ENCODE measurements at regions not wholly inside any gene's neighbourhood (a gene's known extent, or its start where the extent isn't known, plus 50 kb on each side); places are given as distances from the start of the nearest gene placed in this dataset.

DNA sequence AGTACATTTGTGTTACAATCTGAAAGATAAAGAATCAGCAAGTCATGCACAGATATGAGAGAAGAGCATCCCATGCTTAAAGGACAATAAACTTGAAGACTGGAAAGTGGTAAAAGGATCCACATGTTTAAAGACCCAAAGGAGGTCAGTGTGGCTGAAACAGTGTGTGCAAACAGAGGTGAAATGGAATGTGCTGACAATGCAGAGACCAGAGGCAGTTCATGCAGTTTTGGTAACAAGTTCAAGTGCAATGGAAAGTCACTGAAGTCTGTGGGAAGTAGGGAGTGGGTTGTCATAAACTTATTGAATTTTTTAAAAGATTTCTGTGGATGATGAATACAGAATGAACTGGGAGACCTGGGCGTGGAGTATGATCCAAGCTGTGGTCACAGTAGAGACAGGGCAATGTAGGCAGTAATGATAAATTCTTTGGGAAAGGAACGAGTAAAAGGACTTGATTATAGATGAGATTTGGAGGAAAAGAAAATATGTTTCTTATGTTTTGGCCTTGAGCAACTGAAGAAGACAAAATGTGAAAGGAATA, 408.0 kb downstream of the HGF start:
- dilution Hi-C loops (cut with MboI; ENCODE audit: extremely low pct_ligation_motif_present, low sequenced_read_pairs) = no loop called here
- BruUV-seq (replicated peaks) = no TSS peak
- H2AFZ ChIP-seq (ENCODE audit: low read depth, low read length) = no peak overlapping the region
- no peaks in the 10 kb centered on the region for H3K27me3 ChIP-seq (ENCODE audit: control insufficient read depth in 2 of 2, insufficient read depth in 2 of 2, low read length in 2 of 2)
- FAIRE-seq (no peak), DNase-seq (ENCODE audit: low read depth, low spot score) (no peak)
- no peaks in the 10 kb centered on the region for H3K36me3 ChIP-seq (ENCODE audit: control insufficient read depth in 2 of 2, extremely low read depth in 1 of 2, insufficient read depth in 2 of 2, low read length in 2 of 2)
- H3K27ac ChIP-seq (ENCODE audit: insufficient read depth, low read depth, low read length) = no peak overlapping the region
- no peaks in the 10 kb centered on the region for H3K79me2 ChIP-seq (ENCODE audit: control insufficient read depth, insufficient read depth, low read length)
- ChIA-PET POLR2A (no interaction called here), CTCF (no interaction called here)
- TF ChIP-seq FOS (IDR thresholded peaks at IDR 0.05; ENCODE audit: borderline replicate concordance, insufficient read depth, low read length) = no peak
- no peak for TF ChIP-seq MYC (IDR thresholded peaks at IDR 0.05; ENCODE audit: low read depth, low read length)
- TF ChIP-seq EZH2 (IDR thresholded peaks at IDR 0.05; ENCODE audit: borderline replicate concordance, low read depth, low read length, severe bottlenecking) = no peak
- TF ChIP-seq JUN (IDR thresholded peaks at IDR 0.05; ENCODE audit: borderline replicate concordance, insufficient read depth, insufficient read length, low read depth) = no peak
- no peak for TF ChIP-seq POLR2AphosphoS5 (IDR thresholded peaks at IDR 0.05; ENCODE audit: insufficient read depth, low read depth, low read length)
- TF ChIP-seq CTCF (IDR thresholded peaks at IDR 0.05; ENCODE audit: extremely low read depth in 1 of 2, insufficient read depth in 1 of 2, low read depth in 1 of 2, low read length in 2 of 2) = no peak
- TF ChIP-seq GATA2 (IDR thresholded peaks at IDR 0.05; ENCODE audit: insufficient read depth, insufficient read length, low read depth, low read length) = no peak
- TF ChIP-seq POLR2A (IDR thresholded peaks at IDR 0.05; ENCODE audit: low read depth, low read length) = no peak
- TF ChIP-seq, protein P1, sequence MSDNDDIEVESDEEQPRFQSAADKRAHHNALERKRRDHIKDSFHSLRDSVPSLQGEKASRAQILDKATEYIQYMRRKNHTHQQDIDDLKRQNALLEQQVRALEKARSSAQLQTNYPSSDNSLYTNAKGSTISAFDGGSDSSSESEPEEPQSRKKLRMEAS (IDR thresholded peaks at IDR 0.05; ENCODE audit: insufficient read depth, insufficient read length) = no peak
- no peak overlapping the region for H3K4me3 ChIP-seq (replicated peaks in 1 of 3; ENCODE audit: insufficient read depth in 1 of 3, low read depth in 1 of 3, low read length in 3 of 3)
- intact Hi-C loops (cut with micrococcal nuclease) = no loop called here
- no peak overlapping the region for H3K9ac ChIP-seq (replicated peaks; ENCODE audit: extremely low read depth, insufficient read depth, low read length)
- no peak overlapping the region for H3K4me2 ChIP-seq (ENCODE audit: insufficient read depth, low read length)
- no peaks in the 10 kb centered on the region for H3K9me3 ChIP-seq (replicated peaks; ENCODE audit: control insufficient read depth, insufficient read depth, low read length)
- no peaks in the 10 kb centered on the region for H3K9me1 ChIP-seq (replicated peaks; ENCODE audit: control insufficient read depth, extremely low read depth, insufficient read depth, low read length)
- no peaks in the 10 kb centered on the region for H4K20me1 ChIP-seq (replicated peaks; ENCODE audit: control insufficient read depth, extremely low read depth, insufficient read depth, low read length)
- no peaks in the 10 kb centered on the region for H3K4me1 ChIP-seq (ENCODE audit: control insufficient read depth, extremely low read depth, insufficient read depth, low read length)
